ENCODE measurements at regions not wholly inside any gene's neighbourhood (a gene's known extent, or its start where the extent isn't known, plus 50 kb on each side); places are given as distances from the start of the nearest gene placed in this dataset.

DNA sequence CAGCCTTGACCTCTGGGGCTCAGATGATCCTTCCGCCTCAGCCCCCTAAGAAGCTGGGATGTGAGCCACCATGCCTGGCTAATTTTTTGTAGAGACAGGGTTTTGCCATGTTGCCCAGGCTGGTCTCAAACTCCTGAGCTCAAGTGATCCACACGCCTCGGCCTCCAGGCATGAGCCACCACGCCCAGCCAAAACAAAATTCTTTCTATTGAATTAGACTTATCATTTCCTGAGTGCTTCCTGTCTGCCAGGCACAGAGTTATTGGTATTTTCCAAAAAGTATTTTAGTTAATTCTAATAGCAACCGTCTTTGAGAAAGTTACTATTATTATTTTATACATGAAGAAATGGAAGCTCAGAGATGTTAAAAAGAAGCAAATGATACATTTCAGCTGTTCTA lies 61.4 kb upstream of the LMO2 start:
- no peak for TF ChIP-seq CTCF (IDR thresholded peaks at IDR 0.05; ENCODE audit: insufficient read depth, low read length, poor library complexity, severe bottlenecking)
- no peak for TF ChIP-seq EZH2phosphoT487 (conservative IDR thresholded peaks at IDR 0.05; ENCODE audit: low read length)

All from SU-DHL-6 (cell line).